Hepatocyte (in vitro differentiated cells): ENCODE measurements at regions not wholly inside any gene's neighbourhood (a gene's known extent, or its start where the extent isn't known, plus 50 kb on each side); places are given as distances from the start of the nearest gene placed in this dataset.

Source experiments
- CTCF ChIP-seq: fragments of 200-600 bp; sonication (generic); IDR thresholded peaks from 2 replicates; pipeline ENCODE4 v1.5.1; 2016; ENCODE audit warnings: antibody characterized with exemption, mild to moderate bottlenecking; ENCODE audit not compliant: poor library complexity
- EZH2 ChIP-seq: fragments of 200-600 bp; sonication (generic); IDR thresholded peaks from 2 replicates; pipeline ENCODE4 v1.6.1; 2016; ENCODE audit warnings: antibody characterized with exemption, mild to moderate bottlenecking, borderline replicate concordance

GRCh38 chr15:39270221-39270855 lies 310.5 kb upstream of the THBS1 start:
- TF ChIP-seq CTCF (no peak), EZH2 (no peak)
